ENCODE measurements at regions not wholly inside any gene's neighbourhood (a gene's known extent, or its start where the extent isn't known, plus 50 kb on each side); places are given as distances from the start of the nearest gene placed in this dataset.

GRCh38 chr1:86263101-86263500 lies 106.5 kb upstream of the COL24A1 start:
- Histone ChIP-seq H3K4me3 (no peak overlapping the region), H3K27me3 (no peaks in the 10 kb centered on the region), H3K36me3 (no peaks in the 10 kb centered on the region), H3K27ac (no peak overlapping the region), H3K4me1 (no peaks in the 10 kb centered on the region), H3K9me3 (no peaks in the 10 kb centered on the region)
- no peak for DNase-seq (ENCODE audit: extremely low spot score in 2 of 2)
- intact Hi-C loops (cut with DNase I), result no loop called here
- TF ChIP-seq POLR2AphosphoS5 (IDR thresholded peaks at IDR 0.05; ENCODE audit: insufficient read depth in 1 of 2, low read depth in 1 of 2) (no peak), POLR2A (IDR thresholded peaks at IDR 0.05) (no peak), CTCF (IDR thresholded peaks at IDR 0.05) (no peak)

- Histone ChIP-seq H3K36me3 (no peaks in the 10 kb centered on the region), H3K27me3 (no peaks in the 10 kb centered on the region), H3K4me3 (no peak overlapping the region), H3K9me3 (no peaks in the 10 kb centered on the region), H3K27ac (no peak overlapping the region), H3K4me1 (no peaks in the 10 kb centered on the region)
- intact Hi-C loops (cut with DNase I), result no loop called here
- no peak for TF ChIP-seq POLR2AphosphoS5 (IDR thresholded peaks at IDR 0.05; ENCODE audit: insufficient read depth in 1 of 2, low read depth in 1 of 2)
- TF ChIP-seq CTCF (IDR thresholded peaks at IDR 0.05), result no peak
- DNase-seq (ENCODE audit: extremely low spot score in 2 of 2), result no peak
Observed at GRCh38 chr1:86260476-86260875, 103.9 kb upstream of the COL24A1 start.

GRCh38 chr1:86259390-86259789 lies 102.8 kb upstream of the COL24A1 start:
- intact Hi-C loops (cut with DNase I), result no loop called here
- DNase-seq (ENCODE audit: extremely low spot score in 2 of 2), result no peak
- Histone ChIP-seq H3K36me3 (no peaks in the 10 kb centered on the region), H3K27ac (no peak overlapping the region), H3K9me3 (no peaks in the 10 kb centered on the region), H3K27me3 (no peaks in the 10 kb centered on the region), H3K4me3 (no peak overlapping the region), H3K4me1 (no peaks in the 10 kb centered on the region)
- TF ChIP-seq CTCF (IDR thresholded peaks at IDR 0.05) (no peak), POLR2A (IDR thresholded peaks at IDR 0.05) (no peak), POLR2AphosphoS5 (IDR thresholded peaks at IDR 0.05; ENCODE audit: insufficient read depth in 1 of 2, low read depth in 1 of 2) (no peak)

GRCh38 chr1:86258101-86258500 lies 101.5 kb upstream of the COL24A1 start:
- TF ChIP-seq POLR2A (IDR thresholded peaks at IDR 0.05), result no peak
- TF ChIP-seq POLR2AphosphoS5 (IDR thresholded peaks at IDR 0.05; ENCODE audit: insufficient read depth in 1 of 2, low read depth in 1 of 2), result no peak
- no peak for TF ChIP-seq CTCF (IDR thresholded peaks at IDR 0.05)
- Histone ChIP-seq H3K27me3 (no peaks in the 10 kb centered on the region), H3K4me3 (no peak overlapping the region), H3K36me3 (no peaks in the 10 kb centered on the region), H3K9me3 (no peaks in the 10 kb centered on the region), H3K4me1 (no peaks in the 10 kb centered on the region), H3K27ac (no peak overlapping the region)
- no peak for DNase-seq (ENCODE audit: extremely low spot score in 2 of 2)
- intact Hi-C loops (cut with DNase I), result no loop called here

DNA sequence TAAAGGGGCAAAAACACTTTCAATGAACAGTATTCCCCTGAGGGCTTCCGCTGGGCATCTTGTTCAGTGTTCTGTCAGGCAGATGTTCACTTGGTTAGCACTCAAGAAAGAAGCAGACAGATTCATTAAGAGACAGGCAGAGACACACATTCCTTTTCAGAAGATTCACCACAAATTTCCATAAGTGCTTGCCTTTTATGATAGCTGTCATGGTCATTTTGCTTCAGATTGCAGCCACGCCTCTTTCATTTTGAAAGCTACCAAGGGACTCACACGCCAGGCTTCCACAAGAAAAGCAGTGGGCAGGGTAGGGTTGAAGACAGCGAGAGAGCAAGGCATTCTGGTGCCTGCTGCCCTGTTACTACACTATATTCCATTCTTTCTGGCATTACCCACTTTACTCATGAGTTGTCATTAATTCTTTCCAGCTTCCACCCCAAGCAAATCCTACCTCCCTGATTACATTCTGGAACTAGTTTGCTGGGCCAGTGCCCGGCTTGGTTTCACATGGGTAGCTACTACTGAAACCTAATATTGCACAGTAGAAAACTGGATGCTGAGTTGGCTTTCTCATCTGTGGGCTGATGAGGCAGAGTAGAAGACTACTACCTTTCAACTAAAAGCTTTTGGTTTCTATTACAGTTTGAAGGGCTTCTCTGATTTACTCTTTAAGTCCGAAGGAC lies 91.2 kb upstream of the COL24A1 start:
- DNase-seq (ENCODE audit: extremely low spot score in 2 of 2), result no peak
- no peak for TF ChIP-seq POLR2A (IDR thresholded peaks at IDR 0.05)
- no peak for TF ChIP-seq CTCF (IDR thresholded peaks at IDR 0.05)
- TF ChIP-seq POLR2AphosphoS5 (IDR thresholded peaks at IDR 0.05; ENCODE audit: insufficient read depth in 1 of 2, low read depth in 1 of 2), result no peak
- no peaks in the 10 kb centered on the region for H3K36me3 ChIP-seq
- intact Hi-C loops (cut with DNase I), result no loop called here
- H3K27ac ChIP-seq, result no peak overlapping the region
- H3K4me1 ChIP-seq, result no peaks in the 10 kb centered on the region
- no peaks in the 10 kb centered on the region for H3K9me3 ChIP-seq
- H3K4me3 ChIP-seq, result no peak overlapping the region
- H3K27me3 ChIP-seq, result no peaks in the 10 kb centered on the region
